ENCODE measurements at regions not wholly inside any gene's neighbourhood (a gene's known extent, or its start where the extent isn't known, plus 50 kb on each side); places are given as distances from the start of the nearest gene placed in this dataset.
A peak's percentile ranks its signal among the peaks of the same experiment; 100 is the strongest.

- no peak for ATAC-seq (replicated peaks in 1 of 2)
Observed at GRCh38 chr10:8913720-8914119, 859.2 kb downstream of the GATA3 start.

DNA sequence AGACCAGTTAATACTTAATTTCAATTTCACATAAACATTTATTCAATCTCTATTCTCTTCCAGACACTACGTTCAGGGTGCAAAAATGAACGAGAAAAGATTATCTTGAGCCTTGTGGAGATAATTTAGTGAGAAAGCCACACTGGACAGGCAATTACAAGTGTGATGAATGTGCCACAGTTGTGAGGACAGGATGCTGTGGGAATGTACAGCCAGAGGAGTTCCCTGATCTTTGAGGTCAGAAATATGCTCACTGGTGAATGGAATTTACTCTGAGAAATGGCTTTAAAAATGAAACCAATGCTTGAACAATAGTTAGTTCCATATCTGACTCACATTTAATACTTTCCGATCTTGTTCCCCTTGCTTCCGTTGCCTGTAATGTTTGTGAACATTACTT lies 864.8 kb downstream of the GATA3 start:
- ATAC-seq (replicated peaks in 1 of 2), result no peak
- Mint-ChIP-seq H3K27ac (no peak overlapping the region), H3K4me3 (no peak overlapping the region), H3K9me3 (peaks cover 2 to 4% of the 10 kb centered on the region in 2 donors), H3K36me3 (ENCODE audit: insufficient read depth in 2 of 2) (peaks cover 1 to 4% of the 10 kb centered on the region in 2 donors), H3K4me1 (ENCODE audit: low read depth) (peaks cover 22% of the 10 kb centered on the region), H3K27me3 (ENCODE audit: low read depth) (no peaks in the 10 kb centered on the region)
- no peak for DNase-seq

More at GRCh38 chr10:8913720-8914119, 859.2 kb downstream of the GATA3 start:
- no peak overlapping the region for H3K27ac Mint-ChIP-seq
- H3K9me3 Mint-ChIP-seq, result peaks cover 0 to 2% of the 10 kb centered on the region in 2 donors
- no peaks in the 10 kb centered on the region for H3K27me3 Mint-ChIP-seq (ENCODE audit: low read depth)
- peaks cover 8% of the 10 kb centered on the region for H3K4me1 Mint-ChIP-seq (ENCODE audit: low read depth)
- no peak for DNase-seq
- H3K36me3 Mint-ChIP-seq (ENCODE audit: insufficient read depth in 2 of 2), result peaks cover 2 to 4% of the 10 kb centered on the region in 2 donors
- H3K4me3 Mint-ChIP-seq, result no peak overlapping the region

GRCh38 chr10:8921568-8921967 lies 867.1 kb downstream of the GATA3 start:
- Mint-ChIP-seq H3K4me3 (no peak overlapping the region), H3K4me1 (ENCODE audit: low read depth) (peaks cover 22% of the 10 kb centered on the region), H3K9me3 (peaks cover 0 to 4% of the 10 kb centered on the region in 2 donors), H3K27ac (no peak overlapping the region), H3K36me3 (ENCODE audit: insufficient read depth in 2 of 2) (peaks cover 0 to 5% of the 10 kb centered on the region in 2 donors), H3K27me3 (ENCODE audit: low read depth) (no peaks in the 10 kb centered on the region)
- ATAC-seq (replicated peaks in 1 of 2) (no peak), DNase-seq (no peak)

DNA sequence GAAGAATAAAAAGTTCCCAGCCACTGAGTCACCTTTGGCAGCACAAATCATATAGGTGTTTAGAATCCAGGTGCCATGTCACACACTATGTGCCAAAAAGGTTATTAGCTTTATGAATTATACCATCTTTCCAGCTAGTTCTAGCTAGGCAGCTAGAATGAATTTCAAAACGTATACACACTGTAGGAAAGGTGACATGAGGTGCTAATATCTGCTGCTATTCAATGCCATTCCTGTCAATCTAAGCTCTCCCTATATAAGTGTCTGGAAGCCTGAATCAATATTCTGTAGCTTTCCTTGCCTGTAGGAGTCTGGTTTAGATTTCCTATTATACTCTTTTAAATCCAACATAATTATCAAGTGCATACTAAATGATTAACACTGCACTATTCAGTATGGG lies 868.6 kb downstream of the GATA3 start:
- no peaks in the 10 kb centered on the region for H3K27me3 Mint-ChIP-seq (ENCODE audit: low read depth)
- peaks cover 0 to 4% of the 10 kb centered on the region in 2 donors for H3K9me3 Mint-ChIP-seq
- no peak overlapping the region for H3K27ac Mint-ChIP-seq
- H3K4me3 Mint-ChIP-seq, result no peak overlapping the region
- no peak for DNase-seq
- no peak for ATAC-seq (replicated peaks in 1 of 2)
- peaks cover 0 to 2% of the 10 kb centered on the region in 2 donors for H3K36me3 Mint-ChIP-seq (ENCODE audit: insufficient read depth in 2 of 2)
- peaks cover 18% of the 10 kb centered on the region for H3K4me1 Mint-ChIP-seq (ENCODE audit: low read depth)

DNA sequence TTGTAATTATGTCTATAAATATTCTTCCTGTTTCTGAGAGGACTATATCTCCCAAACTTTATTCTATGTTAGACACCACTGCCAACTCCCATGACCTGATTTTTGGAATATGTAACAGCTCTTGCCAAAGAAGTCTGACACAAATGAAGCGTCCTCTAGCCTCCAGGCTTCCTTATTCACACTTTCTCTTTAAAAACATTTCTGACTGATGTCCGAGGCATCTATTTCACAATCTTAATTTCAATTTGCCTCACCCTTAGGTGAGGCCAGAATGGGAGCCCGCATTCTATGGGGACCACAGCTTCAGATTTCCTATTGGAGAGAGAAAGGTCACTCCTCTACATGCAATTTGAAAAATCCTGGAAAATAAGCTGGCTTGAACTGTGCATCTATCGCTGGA lies 873.2 kb downstream of the GATA3 start:
- Mint-ChIP-seq H3K4me1 (ENCODE audit: low read depth) (peaks cover 6% of the 10 kb centered on the region), H3K36me3 (ENCODE audit: insufficient read depth in 2 of 2) (peaks cover 0 to 2% of the 10 kb centered on the region in 2 donors), H3K27me3 (ENCODE audit: low read depth) (no peaks in the 10 kb centered on the region), H3K9me3 (peaks cover 0 to 4% of the 10 kb centered on the region in 2 donors), H3K27ac (no peak overlapping the region), H3K4me3 (no peak overlapping the region)
- no peak for ATAC-seq (replicated peaks in 1 of 2)
- DNase-seq, result no peak

DNA sequence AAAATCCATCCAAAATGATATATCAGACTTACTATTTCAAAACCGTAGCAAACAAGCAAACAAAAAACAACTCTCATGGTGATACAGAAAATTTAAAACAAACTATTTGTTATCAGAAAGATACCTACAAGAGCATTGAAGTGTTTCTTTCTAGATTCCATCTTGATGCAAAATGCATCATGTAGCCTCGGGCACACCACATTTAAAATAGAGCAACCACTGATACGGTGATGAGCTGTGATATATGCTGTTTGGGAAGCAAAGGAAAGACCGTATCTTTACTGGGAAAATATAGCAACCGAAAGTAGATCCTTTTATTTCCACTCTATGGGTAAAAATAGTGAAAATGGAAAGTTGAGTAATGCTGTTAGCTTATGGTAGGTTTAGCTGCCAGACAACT lies 892.0 kb downstream of the GATA3 start:
- ATAC-seq (replicated peaks in 1 of 2) (no peak), DNase-seq (no peak)
- H3K27ac Mint-ChIP-seq, result no peak overlapping the region
- peaks cover 3 to 6% of the 10 kb centered on the region in 2 donors for H3K9me3 Mint-ChIP-seq
- peaks cover 0 to 2% of the 10 kb centered on the region in 2 donors for H3K36me3 Mint-ChIP-seq (ENCODE audit: insufficient read depth in 2 of 2)
- no peaks in the 10 kb centered on the region for H3K27me3 Mint-ChIP-seq (ENCODE audit: low read depth)
- peaks cover 9% of the 10 kb centered on the region for H3K4me1 Mint-ChIP-seq (ENCODE audit: low read depth)
- H3K4me3 Mint-ChIP-seq, result no peak overlapping the region

DNA sequence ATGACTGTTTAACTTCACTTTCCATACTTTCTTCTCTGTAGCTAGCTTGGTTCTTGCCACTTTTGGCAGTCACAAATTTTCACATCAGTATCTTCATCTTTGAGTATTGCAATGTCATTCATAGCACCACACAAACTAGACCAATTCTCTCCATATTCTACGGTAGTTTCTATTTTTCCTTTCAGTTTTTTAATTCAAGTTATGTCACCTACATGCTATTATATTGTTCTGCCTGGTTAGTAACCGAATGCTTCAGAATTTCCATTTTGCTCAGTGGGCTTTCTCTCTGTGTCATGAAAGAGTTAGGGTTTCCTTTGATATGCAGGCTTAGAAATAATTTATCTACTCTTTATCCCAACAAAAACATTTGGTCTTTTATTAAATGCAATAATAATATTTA lies 896.5 kb downstream of the GATA3 start:
- ATAC-seq (replicated peaks in 1 of 2), result peak; percentile 25 to 28
- Mint-ChIP-seq H3K27me3 (ENCODE audit: low read depth) (no peaks in the 10 kb centered on the region), H3K4me3 (peak overlapping the region; percentile 11 to 24), H3K27ac (peak overlapping the region; percentile 7), H3K4me1 (ENCODE audit: low read depth) (peaks cover 16% of the 10 kb centered on the region), H3K36me3 (ENCODE audit: insufficient read depth in 2 of 2) (no peaks in the 10 kb centered on the region), H3K9me3 (peaks cover 2 to 8% of the 10 kb centered on the region in 2 donors)
- no peak for DNase-seq

- peak overlapping the region; percentile 30 for H3K27ac Mint-ChIP-seq
- H3K27me3 Mint-ChIP-seq (ENCODE audit: low read depth), result no peaks in the 10 kb centered on the region
- ATAC-seq (replicated peaks in 1 of 2) (no peak), DNase-seq (no peak)
- peaks cover 2 to 5% of the 10 kb centered on the region in 2 donors for H3K9me3 Mint-ChIP-seq
- H3K4me1 Mint-ChIP-seq (ENCODE audit: low read depth), result peaks cover 16% of the 10 kb centered on the region
- H3K4me3 Mint-ChIP-seq, result peak overlapping the region; percentile 45 to 50
- H3K36me3 Mint-ChIP-seq (ENCODE audit: insufficient read depth in 2 of 2), result no peaks in the 10 kb centered on the region
Observed at GRCh38 chr10:8951440-8952089, 897.1 kb downstream of the GATA3 start.

GRCh38 chr10:8956400-8956799 lies 901.9 kb downstream of the GATA3 start:
- Mint-ChIP-seq H3K36me3 (ENCODE audit: insufficient read depth in 2 of 2) (no peaks in the 10 kb centered on the region), H3K27ac (no peak overlapping the region), H3K27me3 (ENCODE audit: low read depth) (no peaks in the 10 kb centered on the region), H3K4me3 (no peak overlapping the region), H3K4me1 (ENCODE audit: low read depth) (peaks cover 7% of the 10 kb centered on the region), H3K9me3 (peaks cover 2 to 3% of the 10 kb centered on the region in 2 donors)
- ATAC-seq (replicated peaks in 1 of 2) (no peak), DNase-seq (no peak)

DNA sequence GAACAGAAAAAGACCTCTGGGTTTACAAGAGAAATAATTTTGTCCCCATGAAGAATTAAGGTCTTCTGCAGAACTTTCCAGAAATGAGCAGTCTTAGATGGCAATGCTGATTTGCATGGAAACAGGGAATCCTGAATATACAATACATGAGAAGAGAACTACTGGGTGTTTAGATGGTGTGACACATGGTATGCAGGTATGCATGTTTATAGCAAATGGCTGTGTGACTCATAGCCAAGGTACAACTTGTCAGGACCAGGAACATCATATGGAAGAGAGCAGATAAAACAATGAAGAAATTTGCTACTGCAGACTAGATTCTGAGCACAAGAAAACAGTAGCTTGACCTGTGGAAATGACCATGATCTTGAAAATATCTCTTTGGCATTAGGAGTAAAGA lies 907.8 kb downstream of the GATA3 start:
- peaks cover 2 to 5% of the 10 kb centered on the region in 2 donors for H3K9me3 Mint-ChIP-seq
- no peak overlapping the region for H3K4me3 Mint-ChIP-seq

DNA sequence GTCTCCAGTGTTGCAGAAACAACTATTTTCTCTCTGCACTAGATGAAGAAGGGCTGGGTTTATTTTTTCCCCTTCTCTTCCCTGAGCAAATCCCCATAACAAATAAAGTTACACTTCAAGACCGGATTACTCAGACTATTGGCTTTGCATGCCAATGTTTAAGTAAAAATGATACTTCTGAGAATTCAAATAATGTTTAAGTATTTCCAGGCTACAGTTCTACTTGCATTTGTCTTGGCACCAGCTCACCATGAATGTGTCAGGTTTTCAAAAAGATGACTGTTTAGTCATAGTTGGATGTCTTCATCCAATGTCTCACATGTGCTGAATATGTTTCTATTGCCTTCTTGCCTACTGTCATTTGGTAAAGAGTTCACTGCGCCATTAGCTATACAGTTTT lies 912.6 kb downstream of the GATA3 start:
- Mint-ChIP-seq H3K27me3 (ENCODE audit: low read depth) (no peaks in the 10 kb centered on the region), H3K4me1 (ENCODE audit: low read depth) (peaks cover 35% of the 10 kb centered on the region), H3K4me3 (no peak overlapping the region), H3K36me3 (ENCODE audit: insufficient read depth in 2 of 2) (peaks cover 5 to 21% of the 10 kb centered on the region in 2 donors), H3K9me3 (peaks cover 10 to 13% of the 10 kb centered on the region in 2 donors), H3K27ac (no peak overlapping the region)
- DNase-seq (no peak), ATAC-seq (replicated peaks in 1 of 2) (peak; percentile 72)

More for the DNA sequence above, 907.8 kb downstream of the GATA3 start:
- ATAC-seq (replicated peaks in 1 of 2) (no peak), DNase-seq (no peak)
- Mint-ChIP-seq H3K4me1 (ENCODE audit: low read depth) (peaks cover 22% of the 10 kb centered on the region), H3K36me3 (ENCODE audit: insufficient read depth in 2 of 2) (peaks cover 3 to 8% of the 10 kb centered on the region in 2 donors), H3K27ac (no peak overlapping the region), H3K27me3 (ENCODE audit: low read depth) (no peaks in the 10 kb centered on the region)

DNA sequence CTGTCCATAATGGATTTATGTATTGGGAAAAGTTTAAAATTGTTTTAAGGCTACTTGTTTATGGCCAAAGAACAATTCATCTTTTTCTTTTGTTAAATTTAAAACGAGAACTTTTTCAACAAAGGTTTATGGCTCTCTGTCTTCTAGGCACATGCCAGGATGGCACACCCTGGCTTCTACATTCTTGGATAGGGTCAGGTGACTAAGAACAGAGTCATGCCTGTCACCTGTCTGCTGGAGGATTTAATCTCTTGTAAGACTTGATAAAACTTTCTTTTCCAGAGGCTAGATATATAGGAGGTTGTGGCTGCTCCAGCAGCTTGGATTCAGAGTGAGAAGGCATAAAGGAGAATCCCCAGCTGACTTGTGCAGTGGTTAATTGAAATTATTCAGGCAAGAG lies 915.4 kb downstream of the GATA3 start:
- no peak for DNase-seq
- Mint-ChIP-seq H3K4me3 (no peak overlapping the region), H3K36me3 (ENCODE audit: insufficient read depth in 2 of 2) (peaks cover 4 to 16% of the 10 kb centered on the region in 2 donors), H3K9me3 (peaks cover 8 to 13% of the 10 kb centered on the region in 2 donors), H3K27me3 (ENCODE audit: low read depth) (no peaks in the 10 kb centered on the region), H3K4me1 (ENCODE audit: low read depth) (peaks cover 29% of the 10 kb centered on the region), H3K27ac (no peak overlapping the region)
- no peak for ATAC-seq (replicated peaks in 1 of 2)

- Mint-ChIP-seq H3K4me1 (ENCODE audit: low read depth) (peaks cover 21% of the 10 kb centered on the region), H3K9me3 (no peaks in the 10 kb centered on the region), H3K27me3 (ENCODE audit: low read depth) (no peaks in the 10 kb centered on the region), H3K27ac (no peak overlapping the region), H3K4me3 (no peak overlapping the region), H3K36me3 (ENCODE audit: insufficient read depth in 2 of 2) (peaks cover 0 to 3% of the 10 kb centered on the region in 2 donors)
- ATAC-seq (replicated peaks in 1 of 2), result no peak
- no peak for DNase-seq
Observed at GRCh38 chr10:8975535-8975934, 921.0 kb downstream of the GATA3 start.

GRCh38 chr10:8978100-8978499 lies 923.6 kb downstream of the GATA3 start:
- DNase-seq (no peak), ATAC-seq (replicated peaks in 1 of 2) (no peak)
- Mint-ChIP-seq H3K27me3 (ENCODE audit: low read depth) (no peaks in the 10 kb centered on the region), H3K27ac (no peak overlapping the region), H3K36me3 (ENCODE audit: insufficient read depth in 2 of 2) (peaks cover 0 to under 1% of the 10 kb centered on the region in 2 donors), H3K4me1 (ENCODE audit: low read depth) (peaks cover 32% of the 10 kb centered on the region), H3K9me3 (no peaks in the 10 kb centered on the region), H3K4me3 (no peak overlapping the region)

Measured in activated T-cell treated with anti-CD3 and anti-CD28 coated beads, Interleukin-2, amount 50 U/mL, for 72 hours (primary cell).